ENCODE measurements at regions not wholly inside any gene's neighbourhood (a gene's known extent, or its start where the extent isn't known, plus 50 kb on each side); places are given as distances from the start of the nearest gene placed in this dataset.
A peak's percentile ranks its signal among the peaks of the same experiment; 100 is the strongest.

GRCh38 chr10:78361031-78361430 is 327.4 kb downstream of the RPS24 start:
- Mint-ChIP-seq H3K9me3 (no peaks in the 10 kb centered on the region), H3K4me1 (peaks cover 28% of the 10 kb centered on the region), H3K4me3 (peak overlapping the region; percentile 70), H3K36me3 (no peaks in the 10 kb centered on the region), H3K27me3 (no peaks in the 10 kb centered on the region), H3K27ac (peak overlapping the region; percentile 80)
- ATAC-seq (ENCODE audit: low read depth) (peak; percentile 65), DNase-seq (no peak)
- POLR2A ChIA-PET = no interaction called here

GRCh38 chr10:78362406-78363022 is 328.9 kb downstream of the RPS24 start:
- Mint-ChIP-seq H3K27ac (peak overlapping the region; percentile 92), H3K4me1 (peaks cover 28% of the 10 kb centered on the region), H3K36me3 (no peaks in the 10 kb centered on the region), H3K4me3 (peak overlapping the region; percentile 70), H3K9me3 (no peaks in the 10 kb centered on the region), H3K27me3 (no peaks in the 10 kb centered on the region)
- POLR2A ChIA-PET = interaction anchor here (0.6 kb wide), 1 partner anchor 116 kb away, joined by 4 read pairs; no protein-coding TSS in a partner anchor
- ATAC-seq (ENCODE audit: low read depth) (peak; percentile 75), DNase-seq (peak; percentile 52)

GRCh38 chr10:78363190-78363589 is 329.5 kb downstream of the RPS24 start:
- peaks cover 28% of the 10 kb centered on the region for H3K4me1 Mint-ChIP-seq
- ATAC-seq (ENCODE audit: low read depth) = no peak
- no peaks in the 10 kb centered on the region for H3K36me3 Mint-ChIP-seq
- H3K27me3 Mint-ChIP-seq = no peaks in the 10 kb centered on the region
- DNase-seq = no peak
- no peaks in the 10 kb centered on the region for H3K9me3 Mint-ChIP-seq
- H3K4me3 Mint-ChIP-seq = no peak overlapping the region
- peak overlapping the region; percentile 24 for H3K27ac Mint-ChIP-seq
- POLR2A ChIA-PET = no interaction called here

GRCh38 chr10:78365694-78366093 is 332.0 kb downstream of the RPS24 start:
- Mint-ChIP-seq H3K9me3 (no peaks in the 10 kb centered on the region), H3K27ac (no peak overlapping the region), H3K27me3 (no peaks in the 10 kb centered on the region), H3K4me3 (no peak overlapping the region), H3K36me3 (no peaks in the 10 kb centered on the region), H3K4me1 (peaks cover 33% of the 10 kb centered on the region)
- ATAC-seq (ENCODE audit: low read depth) (no peak), DNase-seq (no peak)
- POLR2A ChIA-PET = no interaction called here

GRCh38 chr10:78366663-78367411 is 333.2 kb downstream of the RPS24 start:
- no peak for DNase-seq
- H3K27me3 Mint-ChIP-seq = no peaks in the 10 kb centered on the region

GRCh38 chr10:78367751-78368150 is 334.1 kb downstream of the RPS24 start:
- Mint-ChIP-seq H3K27me3 (no peaks in the 10 kb centered on the region), H3K36me3 (no peaks in the 10 kb centered on the region), H3K27ac (no peak overlapping the region), H3K4me3 (no peak overlapping the region), H3K9me3 (no peaks in the 10 kb centered on the region), H3K4me1 (peaks cover 12% of the 10 kb centered on the region)
- POLR2A ChIA-PET = no interaction called here
- DNase-seq = no peak
- no peak for ATAC-seq (ENCODE audit: low read depth)

More at GRCh38 chr10:78366663-78367411, 333.2 kb downstream of the RPS24 start:
- Mint-ChIP-seq H3K9me3 (no peaks in the 10 kb centered on the region), H3K4me1 (peaks cover 21% of the 10 kb centered on the region), H3K27ac (no peak overlapping the region), H3K4me3 (no peak overlapping the region), H3K36me3 (no peaks in the 10 kb centered on the region)
- POLR2A ChIA-PET = no interaction called here
- ATAC-seq (ENCODE audit: low read depth) = no peak

GRCh38 chr10:78371136-78371535 is 337.5 kb downstream of the RPS24 start:
- no peak overlapping the region for H3K4me3 Mint-ChIP-seq
- DNase-seq (no peak), ATAC-seq (ENCODE audit: low read depth) (no peak)
- no peaks in the 10 kb centered on the region for H3K27me3 Mint-ChIP-seq
- H3K27ac Mint-ChIP-seq = no peak overlapping the region
- H3K4me1 Mint-ChIP-seq = peaks cover 8% of the 10 kb centered on the region
- POLR2A ChIA-PET = no interaction called here
- H3K36me3 Mint-ChIP-seq = no peaks in the 10 kb centered on the region
- no peaks in the 10 kb centered on the region for H3K9me3 Mint-ChIP-seq

GRCh38 chr10:78372806-78373205 is 339.1 kb downstream of the RPS24 start:
- H3K9me3 Mint-ChIP-seq = no peaks in the 10 kb centered on the region
- ATAC-seq (ENCODE audit: low read depth) (no peak), DNase-seq (no peak)
- peaks cover 8% of the 10 kb centered on the region for H3K4me1 Mint-ChIP-seq
- no peak overlapping the region for H3K4me3 Mint-ChIP-seq
- H3K27me3 Mint-ChIP-seq = peaks cover 1% of the 10 kb centered on the region
- POLR2A ChIA-PET = no interaction called here
- no peaks in the 10 kb centered on the region for H3K36me3 Mint-ChIP-seq
- no peak overlapping the region for H3K27ac Mint-ChIP-seq

- DNase-seq (no peak), ATAC-seq (ENCODE audit: low read depth) (no peak)
- H3K4me1 Mint-ChIP-seq = peaks cover 3% of the 10 kb centered on the region
- peaks cover 2% of the 10 kb centered on the region for H3K9me3 Mint-ChIP-seq
- no peak overlapping the region for H3K27ac Mint-ChIP-seq
- H3K4me3 Mint-ChIP-seq = no peak overlapping the region
- no peaks in the 10 kb centered on the region for H3K36me3 Mint-ChIP-seq
- POLR2A ChIA-PET = interaction anchor here (1.4 kb wide), 1 partner anchor 14 kb away, joined by 5 read pairs; no protein-coding TSS in a partner anchor
- H3K27me3 Mint-ChIP-seq = peaks cover 10% of the 10 kb centered on the region
Observed at GRCh38 chr10:78374331-78375028, 340.8 kb downstream of the RPS24 start.

- no peak for DNase-seq
- H3K4me3 Mint-ChIP-seq = no peak overlapping the region
- H3K4me1 Mint-ChIP-seq = no peaks in the 10 kb centered on the region
- POLR2A ChIA-PET = no interaction called here
- H3K36me3 Mint-ChIP-seq = no peaks in the 10 kb centered on the region
- ATAC-seq (ENCODE audit: low read depth) = no peak
- H3K27ac Mint-ChIP-seq = no peak overlapping the region
- peaks cover 10% of the 10 kb centered on the region for H3K27me3 Mint-ChIP-seq
- peaks cover 2% of the 10 kb centered on the region for H3K9me3 Mint-ChIP-seq
Observed at GRCh38 chr10:78375854-78376785, 342.5 kb downstream of the RPS24 start.

- POLR2A ChIA-PET = no interaction called here
- Mint-ChIP-seq H3K4me1 (no peaks in the 10 kb centered on the region), H3K27me3 (peaks cover 16% of the 10 kb centered on the region), H3K36me3 (no peaks in the 10 kb centered on the region), H3K27ac (no peak overlapping the region), H3K4me3 (no peak overlapping the region), H3K9me3 (peaks cover 2% of the 10 kb centered on the region)
- no peak for ATAC-seq (ENCODE audit: low read depth)
- DNase-seq = no peak
Observed at GRCh38 chr10:78377356-78377755, 343.7 kb downstream of the RPS24 start.

- no peaks in the 10 kb centered on the region for H3K36me3 Mint-ChIP-seq
- POLR2A ChIA-PET = no interaction called here
Observed at GRCh38 chr10:78378192-78378591, 344.5 kb downstream of the RPS24 start.

GRCh38 chr10:78381107-78381506 is 347.4 kb downstream of the RPS24 start:
- Mint-ChIP-seq H3K4me3 (no peak overlapping the region), H3K36me3 (no peaks in the 10 kb centered on the region), H3K4me1 (no peaks in the 10 kb centered on the region), H3K27me3 (peaks cover 27% of the 10 kb centered on the region), H3K9me3 (peaks cover 2% of the 10 kb centered on the region), H3K27ac (no peak overlapping the region)
- no peak for ATAC-seq (ENCODE audit: low read depth)
- no peak for DNase-seq
- POLR2A ChIA-PET = no interaction called here

More at GRCh38 chr10:78378192-78378591, 344.5 kb downstream of the RPS24 start:
- DNase-seq = no peak
- H3K27ac Mint-ChIP-seq = no peak overlapping the region
- H3K4me3 Mint-ChIP-seq = no peak overlapping the region
- H3K27me3 Mint-ChIP-seq = peaks cover 17% of the 10 kb centered on the region
- peaks cover 2% of the 10 kb centered on the region for H3K9me3 Mint-ChIP-seq
- H3K4me1 Mint-ChIP-seq = no peaks in the 10 kb centered on the region
- no peak for ATAC-seq (ENCODE audit: low read depth)
